GM21529 (cell line): ENCODE measurements at regions not wholly inside any gene's neighbourhood (a gene's known extent, or its start where the extent isn't known, plus 50 kb on each side); places are given as distances from the start of the nearest gene placed in this dataset.

Source experiments
- ATAC-seq: cut with Tn5 transposase; IDR thresholded peaks from one replicate; pipeline ENCODE4 v1.9.1; 2021; ENCODE audit not compliant: unreplicated experiment

DNA sequence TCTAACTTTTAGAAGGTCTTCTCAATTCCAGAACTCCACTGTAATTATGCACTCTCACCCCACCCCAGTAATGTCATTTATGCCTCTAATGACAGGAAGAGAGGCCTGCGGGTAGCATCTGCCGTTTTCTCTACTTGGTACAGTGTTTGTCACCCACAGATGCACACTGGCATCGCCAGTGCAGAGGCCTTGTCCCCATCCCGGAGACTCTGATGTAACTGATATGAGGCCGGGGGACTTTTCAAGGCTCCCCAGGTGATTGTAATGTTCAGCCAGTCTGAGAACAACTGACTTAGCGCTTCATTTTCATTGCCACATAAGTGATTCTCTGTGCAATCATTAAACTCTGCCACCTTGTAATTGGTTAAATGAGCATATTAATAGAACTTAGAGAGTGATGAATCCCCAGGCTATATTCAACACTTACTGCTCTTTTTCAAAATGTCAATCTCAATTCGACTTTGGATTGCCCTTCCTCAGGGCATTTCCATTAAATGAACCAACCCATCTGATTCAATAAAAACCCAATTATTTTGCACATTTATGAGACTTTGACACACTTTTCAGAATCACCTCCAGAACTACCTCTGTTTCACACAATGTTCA, 113.2 kb downstream of the HERPUD2 start:
- no peak for ATAC-seq

DNA sequence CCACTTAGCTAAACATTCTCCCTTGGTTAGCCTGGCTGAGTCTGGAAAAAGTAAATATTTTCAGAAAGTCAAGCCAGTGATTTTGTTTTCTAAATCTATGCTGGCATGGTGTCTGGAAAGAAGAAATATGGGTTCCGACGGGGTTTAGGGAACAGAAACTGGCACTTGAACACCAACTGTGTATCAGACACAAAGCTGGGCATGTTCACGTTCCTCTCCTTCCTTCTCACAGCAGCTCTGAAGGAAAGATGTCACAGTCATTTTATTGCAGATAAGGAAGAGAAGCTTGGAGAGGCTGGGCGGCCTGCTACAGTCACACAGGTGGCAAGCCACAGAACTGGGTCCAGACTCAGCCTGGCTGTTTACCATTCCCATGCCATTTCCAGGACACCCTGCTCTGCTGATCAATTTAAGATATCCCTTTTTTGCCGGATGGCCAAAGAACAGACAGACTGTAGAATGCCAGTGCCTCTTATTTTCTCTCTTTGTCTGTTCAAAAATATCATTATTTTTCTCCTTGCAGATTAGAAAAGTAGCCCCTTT, 118.8 kb downstream of the HERPUD2 start:
- no peak for ATAC-seq

DNA sequence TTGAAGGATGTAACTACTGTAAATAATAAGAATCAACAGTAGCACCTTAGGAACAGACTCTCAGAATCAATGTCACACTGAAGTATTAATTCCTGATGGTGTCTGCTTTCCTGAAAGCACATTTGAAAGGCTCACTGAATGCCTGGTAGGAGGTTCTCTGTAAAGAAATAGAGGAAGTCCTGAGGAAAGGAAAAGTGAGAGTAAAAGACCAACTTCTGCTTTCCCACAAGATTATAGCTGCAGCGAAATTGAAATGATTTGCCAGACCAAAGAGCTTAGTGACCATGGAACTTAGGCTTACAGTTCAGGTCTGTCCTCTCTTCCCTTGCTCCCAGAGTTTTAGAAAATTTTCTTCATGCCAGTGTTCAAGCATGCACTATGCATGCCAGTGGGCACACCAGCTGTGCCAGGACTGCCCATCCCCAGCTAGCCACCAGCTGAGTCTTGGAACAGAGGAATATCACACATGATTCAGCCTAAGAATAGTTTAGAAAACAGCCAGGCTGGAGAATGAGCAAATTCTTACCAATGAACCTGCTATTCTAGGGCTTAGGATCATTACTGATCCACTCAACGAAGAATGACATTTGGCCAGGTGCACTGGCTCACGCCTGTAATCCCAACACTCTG, 123.2 kb downstream of the HERPUD2 start:
- no peak for ATAC-seq

DNA sequence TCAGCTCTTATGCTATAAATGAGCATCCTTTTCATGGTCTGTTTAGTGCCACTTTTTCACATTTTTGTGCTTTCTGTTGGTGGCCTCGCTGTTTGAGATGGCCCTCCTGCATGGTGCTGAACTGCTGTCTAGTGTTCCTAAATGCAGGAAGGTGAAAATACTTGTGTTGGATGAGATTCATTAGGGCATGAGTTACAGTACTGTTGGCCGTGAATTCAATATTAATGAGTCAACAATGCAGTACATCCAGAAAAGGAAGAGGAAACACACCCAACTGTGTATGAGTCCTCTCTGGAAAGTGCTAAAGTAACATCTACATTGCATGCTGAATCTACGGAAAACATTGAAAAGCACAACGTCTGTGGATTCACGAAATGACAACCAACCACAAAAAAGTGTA, 124.0 kb downstream of the HERPUD2 start:
- no peak for ATAC-seq

DNA sequence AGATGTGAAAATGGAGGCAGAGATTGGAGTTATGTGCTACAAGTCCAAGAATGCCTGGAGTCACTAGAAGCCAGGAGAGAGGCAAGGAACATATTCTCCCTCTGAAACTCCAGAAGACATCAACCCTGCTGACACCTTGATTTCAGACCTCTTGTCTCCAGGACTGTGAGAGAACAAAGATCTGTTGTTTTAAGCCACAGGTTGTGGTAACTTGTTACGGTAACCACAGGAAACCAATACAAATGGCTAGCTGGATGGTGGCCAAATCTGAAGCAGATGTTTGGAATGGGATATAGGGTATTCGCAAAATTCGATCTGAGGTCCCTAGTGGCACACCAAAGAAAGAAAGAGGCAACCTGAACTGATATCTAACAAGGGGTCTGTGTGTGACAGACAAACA, 129.0 kb downstream of the HERPUD2 start:
- no peak for ATAC-seq

DNA sequence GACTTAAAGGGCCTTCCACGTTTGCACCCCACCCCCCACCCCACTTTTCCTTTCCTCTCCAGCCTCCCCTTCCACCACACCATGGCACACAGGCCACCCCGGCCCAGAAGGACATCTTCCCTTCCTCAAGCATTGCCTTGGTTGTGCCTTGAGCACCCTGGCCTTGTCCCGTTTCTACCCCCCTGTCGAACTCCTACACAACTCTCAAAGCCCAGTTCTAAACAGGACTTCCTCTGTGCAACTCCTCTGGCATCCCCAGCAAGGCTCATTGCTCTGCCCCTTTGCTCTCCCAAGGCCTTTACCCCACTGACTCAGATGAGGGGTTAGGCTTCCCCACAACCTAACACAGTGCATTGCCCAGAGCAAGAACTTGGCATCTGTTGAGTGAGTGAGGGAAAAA, 136.1 kb downstream of the HERPUD2 start:
- no peak for ATAC-seq

DNA sequence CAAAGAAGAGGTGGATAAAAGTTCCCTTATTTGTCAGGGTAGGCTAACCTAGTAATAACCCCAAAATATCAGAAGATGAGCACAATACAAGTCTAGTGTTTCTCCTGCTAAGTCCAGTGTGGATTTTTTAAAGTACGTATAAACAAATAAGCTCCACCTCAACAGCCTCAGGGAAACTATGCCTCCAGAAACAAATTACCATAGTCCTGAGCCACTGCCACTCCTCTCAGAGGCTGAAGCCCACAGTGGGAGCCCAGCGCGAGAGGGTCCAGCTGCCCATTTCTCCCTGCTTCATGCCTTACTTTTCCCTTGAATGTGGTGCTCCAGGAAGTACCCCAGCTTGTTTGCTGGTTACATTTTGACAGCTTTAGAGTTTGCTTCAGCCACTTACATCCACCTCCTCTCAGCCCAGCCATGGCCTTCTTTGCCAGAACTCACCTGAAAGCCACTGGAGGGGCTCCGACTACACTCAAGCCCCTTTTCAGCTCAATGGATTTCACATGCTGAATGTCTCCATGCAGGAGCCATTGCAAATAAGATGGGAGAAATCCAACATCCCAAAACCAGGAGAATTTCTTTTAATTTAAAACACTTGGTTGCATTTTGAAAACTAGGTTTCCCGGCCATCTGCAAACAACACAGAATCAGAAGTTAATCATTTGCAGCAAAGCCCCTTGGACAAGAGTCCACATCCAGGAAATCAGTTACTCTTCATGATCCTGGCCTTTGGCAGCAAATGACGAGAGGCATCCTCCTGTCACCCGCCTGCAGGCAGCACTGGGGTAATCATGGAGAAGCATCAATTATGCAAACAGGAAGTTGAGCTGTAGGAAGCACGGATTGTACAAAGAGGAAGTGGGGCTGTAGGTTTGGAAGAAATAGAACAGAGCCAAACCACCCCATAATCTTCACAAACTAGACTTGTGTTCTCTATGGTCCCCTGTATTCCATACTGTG, 138.1 kb downstream of the HERPUD2 start:
- ATAC-seq = no peak

DNA sequence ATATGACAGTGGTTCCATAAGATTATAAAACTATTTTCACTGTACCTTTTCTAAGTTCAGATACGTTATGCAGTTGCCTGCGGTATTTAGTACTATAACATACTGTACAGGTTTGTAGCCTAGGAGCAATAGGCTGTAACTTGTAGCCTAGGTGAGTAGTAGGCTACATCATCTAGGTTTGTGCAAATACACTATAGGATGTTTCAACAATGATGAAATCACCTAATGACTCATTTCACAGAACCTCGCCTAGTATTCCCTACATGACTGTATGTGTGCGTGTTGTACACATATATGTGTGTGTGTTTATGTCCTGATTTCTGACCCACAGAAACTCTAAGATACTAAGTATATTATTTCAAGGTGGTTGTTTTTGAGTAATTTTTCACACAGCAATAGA, 139.0 kb downstream of the HERPUD2 start:
- ATAC-seq = no peak

DNA sequence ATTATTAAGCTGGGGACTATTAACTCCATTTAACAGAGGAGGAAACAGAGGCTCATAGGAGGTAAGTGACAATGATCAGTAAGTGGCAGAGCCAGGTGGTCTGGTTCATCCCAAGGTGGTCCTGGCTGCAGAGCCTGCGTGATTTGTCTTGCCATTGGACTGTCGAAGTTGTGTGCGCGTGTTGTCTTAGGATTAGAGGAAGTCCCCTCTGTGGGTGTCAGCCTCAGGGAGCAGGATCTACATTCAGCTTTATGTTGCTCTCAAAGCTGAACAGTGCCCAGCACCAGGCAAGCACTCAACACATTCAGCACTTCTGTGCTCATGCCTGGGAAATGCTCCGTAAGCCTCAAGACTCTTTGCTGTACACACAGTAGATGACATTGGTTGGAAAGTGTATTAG, 139.5 kb downstream of the HERPUD2 start:
- no peak for ATAC-seq

DNA sequence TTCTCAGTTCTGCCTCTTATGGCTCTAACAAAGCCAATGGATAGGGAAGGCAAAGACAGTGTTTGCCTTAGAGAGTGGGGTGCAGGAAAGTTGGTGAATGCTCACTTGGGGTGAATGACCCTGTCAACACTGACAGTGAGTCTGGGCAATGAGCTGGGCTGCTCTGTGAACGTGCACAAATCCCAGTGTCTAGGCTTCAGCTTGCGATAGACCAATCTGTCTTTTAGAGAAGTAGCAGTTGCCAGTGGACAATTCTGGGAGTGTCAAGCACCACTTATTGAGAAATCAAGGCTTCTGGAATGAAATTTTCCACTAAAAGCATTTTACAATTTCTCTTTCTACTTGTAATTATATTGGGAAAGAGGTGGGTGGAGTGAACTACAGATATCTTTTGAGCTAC, 141.4 kb downstream of the HERPUD2 start:
- no peak for ATAC-seq

DNA sequence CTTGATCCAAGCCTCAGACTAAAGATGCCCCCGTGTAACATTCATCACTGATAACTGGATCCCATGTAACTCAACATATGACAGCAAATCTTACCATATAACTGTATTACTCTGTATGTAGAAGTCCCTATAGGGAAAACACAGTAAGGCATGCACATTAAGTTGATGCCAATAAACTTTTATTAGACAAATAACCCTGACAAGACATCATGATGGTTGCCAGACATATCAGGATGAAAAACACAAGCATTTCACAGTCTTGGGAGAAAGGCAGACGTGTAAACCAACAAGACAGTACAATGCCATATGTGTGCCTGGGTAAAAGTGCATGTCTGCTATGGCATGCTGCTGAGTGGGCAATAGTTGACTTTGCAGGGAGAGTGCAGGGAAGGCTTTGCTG, 142.2 kb downstream of the HERPUD2 start:
- ATAC-seq = no peak

DNA sequence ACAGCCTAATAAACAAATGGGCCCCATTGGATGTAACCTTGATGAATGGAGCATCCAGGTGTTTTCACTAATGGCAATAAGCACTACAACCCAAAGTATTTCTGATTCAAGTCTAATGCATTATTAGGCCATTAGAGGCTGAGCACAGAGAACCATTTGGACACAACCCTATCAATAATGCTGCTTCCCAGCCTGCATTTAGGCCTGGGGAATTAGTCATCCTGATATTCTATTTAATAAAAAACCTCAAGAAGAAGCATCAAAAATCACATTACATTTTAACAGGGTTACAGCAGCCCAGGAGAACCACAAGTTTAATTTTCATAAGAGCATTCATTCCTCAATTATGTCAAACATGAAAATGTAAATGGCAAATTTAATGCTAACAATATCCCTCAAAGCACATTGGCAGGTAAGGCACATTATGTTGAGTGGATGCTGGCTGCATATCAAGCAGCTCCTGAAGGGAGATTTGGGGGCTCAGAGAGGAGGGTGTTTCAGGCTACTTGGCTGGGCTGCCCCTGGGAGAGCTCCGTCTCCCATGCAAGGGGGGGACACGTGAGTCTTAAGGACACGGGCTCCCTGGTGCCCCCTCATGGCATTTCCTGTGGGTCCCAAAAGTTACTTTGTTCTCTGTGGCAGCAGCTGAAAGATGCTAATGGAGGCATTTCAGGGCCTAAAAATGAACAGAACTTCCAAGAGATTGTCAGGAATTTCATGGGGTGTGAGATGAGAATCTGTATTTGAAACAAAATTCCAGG, 143.4 kb downstream of the HERPUD2 start:
- no peak for ATAC-seq

DNA sequence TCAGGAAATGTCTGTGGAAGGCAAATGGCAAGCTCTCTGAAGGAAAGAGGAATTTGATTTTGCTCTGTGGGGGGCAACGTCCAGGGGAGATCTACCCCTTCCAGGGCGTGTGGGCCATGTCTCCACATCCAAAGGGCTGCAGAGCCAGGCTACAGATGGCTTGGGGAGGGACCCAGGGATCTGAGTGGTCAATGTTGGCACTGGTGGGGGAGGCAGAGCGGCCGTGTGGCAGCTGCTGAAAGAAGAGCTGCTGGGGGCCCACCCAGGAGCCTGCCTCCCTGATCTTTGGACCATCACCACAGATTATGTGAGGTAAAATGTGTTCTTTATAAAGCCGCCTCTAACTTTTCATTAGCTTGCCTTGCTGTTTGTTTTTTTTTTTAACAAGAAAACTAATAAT, 144.1 kb downstream of the HERPUD2 start:
- ATAC-seq = no peak

DNA sequence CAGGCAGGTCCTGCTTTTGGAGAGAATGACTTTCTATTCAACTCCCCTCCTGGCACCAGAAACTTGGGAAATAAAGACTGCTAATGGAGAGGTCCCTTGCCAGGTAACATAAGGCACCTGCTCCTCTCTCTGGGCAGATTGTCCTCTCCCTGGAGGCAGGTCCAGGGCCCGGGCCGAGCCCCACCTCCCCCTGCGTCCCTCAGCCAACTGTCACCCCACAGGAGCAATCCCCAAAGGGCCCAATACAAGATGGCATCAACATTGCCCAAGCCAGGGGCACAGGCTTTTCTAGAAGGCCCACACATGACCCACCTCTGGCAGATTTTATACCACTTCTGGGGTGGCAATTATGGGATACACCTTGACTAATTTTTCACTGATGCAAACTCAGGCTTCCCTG, 145.2 kb downstream of the HERPUD2 start:
- ATAC-seq = no peak

DNA sequence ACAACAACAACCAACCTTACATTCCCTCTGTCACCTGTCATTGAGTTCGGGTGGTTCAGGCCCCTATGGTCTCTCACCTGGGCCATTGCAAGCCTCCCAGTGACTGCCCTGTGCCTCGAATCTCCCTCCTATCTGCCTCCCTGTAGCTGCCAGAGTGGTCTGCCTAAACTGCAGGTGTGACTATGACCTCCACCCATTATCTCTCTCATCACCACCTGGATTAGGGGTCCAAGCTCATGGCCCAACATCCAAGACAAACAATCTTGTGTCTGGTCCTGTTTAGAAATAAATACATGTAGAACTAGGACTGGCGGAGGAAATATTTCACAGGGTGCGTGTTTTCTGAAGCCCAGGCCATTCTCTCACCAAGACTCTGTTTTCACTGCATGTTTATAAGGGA, 146.6 kb downstream of the HERPUD2 start:
- no peak for ATAC-seq

DNA sequence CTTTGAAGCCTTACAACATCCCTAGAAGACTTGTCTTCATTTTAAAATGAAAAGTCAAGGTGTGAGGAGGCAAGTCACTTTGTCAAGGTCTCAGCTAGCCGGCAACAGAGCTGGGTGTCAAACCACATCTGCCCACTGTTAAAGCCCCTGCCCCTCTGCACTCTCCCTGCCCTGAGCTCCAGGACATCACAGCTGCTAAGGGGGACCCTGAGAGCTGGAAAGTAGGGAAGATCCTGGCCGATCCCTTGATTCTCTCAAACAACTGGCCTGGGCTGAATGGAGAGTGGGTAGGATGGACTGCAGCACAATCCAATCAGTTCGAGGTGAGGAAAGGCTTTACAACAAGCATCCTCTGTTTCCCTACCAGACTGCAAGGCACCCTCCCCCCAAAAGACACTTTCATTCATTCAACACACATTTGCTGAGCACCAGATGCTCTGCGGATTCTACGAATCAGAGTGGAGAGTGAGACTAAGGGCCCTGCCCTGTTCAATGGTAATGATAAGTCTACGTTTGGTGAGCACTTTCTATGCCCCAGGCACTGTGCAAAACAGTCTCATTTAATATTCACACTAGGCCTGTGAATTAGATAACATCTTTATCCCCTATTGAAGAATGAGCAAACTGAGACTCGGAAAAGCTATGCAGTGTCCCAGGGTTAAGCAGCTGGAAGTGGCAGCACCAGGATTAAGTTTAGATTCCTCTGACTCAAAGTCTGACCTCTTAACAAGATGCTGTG, 148.1 kb downstream of the HERPUD2 start:
- no peak for ATAC-seq

DNA sequence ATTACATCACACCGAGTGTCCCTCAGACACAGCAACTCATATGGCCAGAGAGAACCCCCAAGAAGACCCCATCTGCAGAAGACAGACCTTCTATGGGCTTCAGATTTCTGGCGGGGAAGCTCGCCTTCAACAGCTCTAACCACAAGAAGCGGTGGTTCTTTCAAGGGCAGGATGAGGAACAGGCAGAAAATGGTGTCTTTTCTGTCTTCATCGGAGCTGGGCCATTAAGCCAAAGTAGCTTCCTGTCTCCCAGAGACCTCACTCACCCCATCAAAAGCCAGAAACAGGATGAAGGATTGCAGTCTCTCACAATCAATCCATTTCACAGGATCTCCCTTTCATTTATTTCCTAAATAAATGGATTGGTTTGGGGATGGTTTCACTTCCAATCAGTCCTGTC, 149.1 kb downstream of the HERPUD2 start:
- ATAC-seq = no peak

DNA sequence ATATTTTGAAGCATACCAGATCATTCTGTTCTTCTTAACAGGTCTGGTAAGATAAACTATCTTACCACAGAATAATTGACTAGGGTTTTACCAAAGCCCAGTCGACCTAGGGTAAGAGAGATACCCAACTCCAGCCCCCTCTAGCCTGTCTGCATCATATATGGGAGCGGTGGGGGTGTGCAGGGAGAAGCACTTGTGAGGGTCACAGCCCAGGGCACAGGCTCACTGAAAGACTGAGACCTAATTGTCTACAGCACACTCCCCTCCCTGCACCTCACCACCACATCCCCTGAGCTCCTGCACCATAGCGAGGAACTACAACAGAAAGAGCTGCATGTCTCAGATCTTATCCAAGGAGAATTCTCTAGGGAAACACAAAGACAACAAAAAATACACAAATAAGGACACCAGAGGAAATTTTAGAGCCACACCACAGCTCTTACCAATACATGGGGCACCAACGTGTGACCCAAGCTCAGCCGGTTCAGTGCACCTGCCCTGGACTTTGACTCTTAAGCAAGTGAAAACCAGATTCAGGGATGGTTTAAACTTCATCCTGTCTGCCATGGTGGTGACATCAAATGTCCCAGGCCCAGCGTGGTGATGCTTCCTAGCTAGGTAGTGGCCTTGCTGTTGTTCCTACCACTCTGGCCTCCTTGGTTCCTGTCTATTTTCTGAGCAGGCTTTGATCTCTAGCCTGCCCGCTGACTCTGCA, 150.8 kb downstream of the HERPUD2 start:
- ATAC-seq = no peak

DNA sequence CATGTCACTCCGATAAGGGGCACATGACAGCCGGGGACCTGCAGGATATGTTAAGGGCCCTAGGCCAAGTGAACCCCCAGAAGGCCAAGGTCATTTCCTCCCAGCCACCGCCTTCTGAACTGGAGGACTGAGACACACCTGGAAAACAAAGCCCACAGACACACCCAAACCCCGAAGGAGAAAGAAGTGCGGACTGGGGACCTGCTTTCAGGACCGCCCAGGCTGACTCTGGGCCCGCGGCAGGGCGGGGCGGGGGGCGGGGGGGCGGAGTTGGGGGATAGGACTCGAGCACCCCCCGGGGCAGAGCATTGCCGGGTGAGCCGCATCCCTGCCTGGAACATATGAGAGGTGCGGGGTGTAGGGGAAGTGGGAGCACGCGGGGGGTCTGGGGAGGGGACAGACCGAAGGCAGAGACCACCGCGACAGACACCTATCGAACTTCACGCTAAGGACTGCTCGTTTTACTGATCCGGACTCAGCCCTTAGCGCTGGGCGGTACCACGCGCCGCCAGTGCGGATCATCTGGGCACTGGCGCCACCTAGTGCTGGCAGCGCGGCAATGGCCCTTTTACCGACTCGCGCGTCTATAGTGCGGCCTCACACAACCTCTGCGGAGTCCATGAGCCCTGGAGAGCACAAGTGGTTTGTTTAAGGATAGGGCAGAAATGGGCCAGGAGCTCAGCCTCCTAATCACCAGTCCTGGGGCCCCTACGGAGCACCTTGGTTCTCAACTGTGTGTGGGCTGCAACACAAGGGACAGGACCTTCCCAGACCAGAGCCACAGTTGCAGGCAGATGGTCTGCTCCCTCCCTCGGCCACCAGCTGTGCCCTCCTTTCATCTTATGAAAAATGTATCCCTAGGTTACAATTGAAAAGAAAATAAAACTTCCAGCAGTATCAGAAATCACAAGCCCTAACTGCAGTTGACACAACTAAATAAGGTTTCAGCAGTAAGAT, 157.6 kb downstream of the HERPUD2 start:
- peak; percentile 98 for ATAC-seq
